H54 (cell line): ENCODE measurements at regions not wholly inside any gene's neighbourhood (a gene's known extent, or its start where the extent isn't known, plus 50 kb on each side); places are given as distances from the start of the nearest gene placed in this dataset.

Experiments
- DNase-seq: peaks from one replicate; pipeline ENCODE4 v3.0.0; 2011; ENCODE audit warnings: low spot score, mixed read lengths; ENCODE audit not compliant: insufficient read length
- FAIRE-seq: peaks from 3 replicates; lab custom pipeline; 2011; peaks lifted over from hg19 to GRCh38; lab: Jason Lieb, UNC
- POLR2A ChIP-seq: IDR thresholded peaks from 2 replicates; pipeline ENCODE4 v1.6.1; 2011; ENCODE audit warnings: low read depth, mild to moderate bottlenecking, low read length

GRCh38 chr7:156129522-156129921 is 317.3 kb upstream of the SHH start:
- no peak for TF ChIP-seq POLR2A
- DNase-seq (no peak), FAIRE-seq (no peak)

DNA sequence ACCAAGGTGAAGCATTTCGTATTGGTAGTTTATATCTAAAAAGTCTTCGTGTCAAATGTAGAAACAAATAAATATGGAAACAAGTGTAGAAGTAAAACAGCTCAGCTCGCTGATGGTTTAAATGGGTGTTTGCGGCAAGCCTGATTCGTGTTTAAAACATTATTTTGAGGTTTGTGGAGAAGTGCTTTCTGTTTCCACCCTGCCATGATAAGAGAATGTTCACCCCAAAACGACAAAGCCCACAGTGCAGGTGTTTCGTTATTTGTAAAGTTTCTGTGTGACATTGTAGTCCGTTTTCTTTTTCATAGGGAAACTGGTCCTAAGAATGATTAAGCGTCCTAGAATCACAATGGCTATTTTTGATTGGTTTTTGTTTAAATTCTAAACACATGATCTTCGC is 316.2 kb upstream of the SHH start:
- FAIRE-seq = no peak
- no peak for DNase-seq
- no peak for TF ChIP-seq POLR2A

GRCh38 chr7:156127166-156128134 is 315.2 kb upstream of the SHH start:
- TF ChIP-seq POLR2A = no peak
- no peak for DNase-seq
- FAIRE-seq = no peak

GRCh38 chr7:156125841-156126730 is 313.8 kb upstream of the SHH start:
- FAIRE-seq = no peak
- no peak for TF ChIP-seq POLR2A
- no peak for DNase-seq

DNA sequence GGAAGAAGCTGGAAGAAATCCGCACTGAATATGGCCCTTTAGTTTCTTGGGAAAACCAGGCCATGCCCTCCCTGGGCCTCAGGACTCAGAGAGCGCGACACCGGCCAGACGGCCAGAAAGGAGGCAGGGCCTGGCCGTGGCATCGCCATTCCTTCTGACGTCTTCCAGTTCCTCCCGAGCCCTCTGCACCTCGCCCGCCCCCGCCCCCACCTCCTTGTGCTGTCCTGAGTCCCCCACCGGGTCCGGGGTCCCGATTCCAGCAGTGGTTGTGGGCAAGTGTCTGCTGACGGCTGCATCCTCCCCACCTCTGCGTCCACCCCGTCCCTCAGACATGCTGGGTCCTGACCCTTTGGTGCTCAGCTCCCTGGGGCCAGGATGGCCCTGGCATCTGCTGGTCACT is 312.1 kb upstream of the SHH start:
- FAIRE-seq = no peak
- no peak for DNase-seq
- no peak for TF ChIP-seq POLR2A

DNA sequence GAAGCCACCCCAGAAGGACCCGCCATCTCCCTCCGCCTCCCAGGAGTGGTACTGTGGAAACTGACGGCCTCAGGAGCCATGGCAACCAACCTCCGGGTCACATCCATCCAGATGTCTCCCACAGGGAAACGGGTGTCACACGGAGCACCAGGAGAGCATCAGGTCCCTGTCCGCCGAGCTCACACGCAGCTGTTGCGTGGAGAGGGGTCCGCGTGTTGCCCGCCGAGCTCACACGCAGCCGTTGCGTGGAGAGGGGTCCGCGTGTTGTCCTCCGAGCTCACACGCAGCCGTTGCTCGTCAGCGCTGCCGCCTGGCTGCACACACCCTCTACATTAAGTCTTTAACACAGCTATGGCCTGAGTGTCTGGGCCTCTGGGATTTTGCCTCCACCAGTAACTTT is 311.1 kb upstream of the SHH start:
- DNase-seq (no peak), FAIRE-seq (no peak)
- TF ChIP-seq POLR2A = no peak

GRCh38 chr7:156122752-156123354 is 310.6 kb upstream of the SHH start:
- no peak for DNase-seq
- no peak for TF ChIP-seq POLR2A
- FAIRE-seq = no peak

- no peak for DNase-seq
- FAIRE-seq = no peak
- no peak for TF ChIP-seq POLR2A
Observed at GRCh38 chr7:156121956-156122355, 309.7 kb upstream of the SHH start.

DNA sequence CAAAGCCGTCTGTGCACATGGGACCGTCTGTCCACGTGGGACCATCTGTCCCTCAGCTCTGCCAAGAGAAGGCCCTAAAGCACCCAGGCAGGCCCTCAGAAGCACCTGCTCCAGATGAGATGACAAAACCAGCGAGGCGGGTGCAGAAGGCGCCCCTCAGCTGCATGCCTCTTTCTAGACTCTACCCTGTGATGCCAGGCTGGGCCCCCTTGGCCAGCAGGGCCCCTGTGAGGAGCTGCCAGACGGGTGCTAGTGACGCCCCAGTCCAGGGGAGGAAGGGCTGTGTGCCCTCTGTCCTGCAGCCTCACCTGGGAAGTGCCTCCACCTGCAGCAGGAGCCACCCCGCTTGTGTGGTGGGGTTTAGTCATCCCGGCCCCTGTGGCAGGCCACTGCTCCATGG is 309.2 kb upstream of the SHH start:
- no peak for FAIRE-seq

DNA sequence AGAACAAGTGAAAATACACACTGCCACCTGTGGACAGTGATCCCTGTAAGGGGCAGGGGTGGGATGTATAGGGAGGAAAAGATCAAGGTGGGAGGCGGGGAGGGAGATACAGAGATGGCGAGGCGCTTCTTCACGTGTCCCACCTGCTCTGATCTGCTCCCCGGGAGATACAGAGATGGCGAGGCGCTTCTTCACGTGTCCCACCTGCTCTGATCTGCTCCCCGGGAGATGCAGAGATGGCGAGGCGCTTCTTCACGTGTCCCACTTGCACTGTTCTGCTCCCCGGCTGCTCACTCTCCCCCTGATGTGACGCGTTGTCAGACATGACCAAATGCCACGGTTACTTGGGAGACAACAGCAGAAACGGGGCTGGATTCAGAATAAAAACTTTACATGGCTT is 308.3 kb upstream of the SHH start:
- DNase-seq (no peak), FAIRE-seq (no peak)
- no peak for TF ChIP-seq POLR2A

More for the DNA sequence above, 309.2 kb upstream of the SHH start:
- no peak for DNase-seq
- no peak for TF ChIP-seq POLR2A

- FAIRE-seq = no peak
- TF ChIP-seq POLR2A = no peak
- no peak for DNase-seq
Observed at GRCh38 chr7:156119771-156120170, 307.5 kb upstream of the SHH start.

GRCh38 chr7:156118248-156118645 is 306.0 kb upstream of the SHH start:
- no peak for TF ChIP-seq POLR2A
- DNase-seq (no peak), FAIRE-seq (no peak)

DNA sequence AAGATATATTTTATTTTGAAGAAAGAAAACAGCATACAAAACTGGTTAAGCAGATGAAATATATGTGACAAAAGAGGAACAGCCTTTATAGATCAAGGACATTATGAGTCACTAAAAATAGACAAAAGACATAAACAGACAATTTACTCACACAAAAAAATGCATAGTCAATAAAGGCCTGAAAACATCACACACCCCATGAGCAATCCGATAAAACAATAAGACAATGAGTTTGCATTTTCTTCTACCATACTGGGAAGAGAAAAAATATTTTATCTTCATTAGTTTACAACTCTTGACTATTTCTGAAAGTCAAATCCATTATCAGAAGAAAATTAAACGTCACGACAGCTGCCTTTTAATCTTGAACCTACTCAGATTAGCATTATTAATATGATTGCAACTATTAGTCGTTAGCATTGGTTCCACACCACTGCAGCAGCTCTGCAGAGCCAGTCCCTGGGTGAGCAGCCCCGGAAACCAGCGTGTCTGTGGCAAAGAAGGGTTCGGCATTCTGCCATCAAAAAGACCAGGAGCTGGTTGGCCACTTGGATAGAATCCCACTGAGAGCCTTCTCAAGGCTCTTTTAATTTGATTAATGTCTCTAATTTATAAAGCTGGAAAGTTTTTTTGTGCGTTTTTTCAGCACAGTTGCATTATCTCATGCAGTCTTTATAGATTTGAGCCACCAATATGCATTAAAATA is 305.4 kb upstream of the SHH start:
- TF ChIP-seq POLR2A = no peak
- FAIRE-seq = no peak
- no peak for DNase-seq
